Sigmoid colon (tissue), 4 donors: ENCODE measurements at regions not wholly inside any gene's neighbourhood (a gene's known extent, or its start where the extent isn't known, plus 50 kb on each side); places are given as distances from the start of the nearest gene placed in this dataset.

ENCODE experiments used
- EP300 ChIP-seq, 4 donors: sonication (generic); formaldehyde crosslinking; IDR thresholded peaks; one replicate each; pipeline ENCODE4 v1.6.1; 2017; ENCODE audit warnings: antibody characterized with exemption in 4 of 4
- POLR2A ChIP-seq, 2 donors: fragments of 450-650 bp; IDR thresholded peaks; one replicate each; pipeline ENCODE4 v1.6.1; 2016; ENCODE audit warnings: antibody characterized with exemption in 2 of 2, mild to moderate bottlenecking in 2 of 2, moderate library complexity in 2 of 2
- POLR2AphosphoS5 ChIP-seq, 4 donors: sonication (generic); formaldehyde crosslinking; IDR thresholded peaks; one replicate each; pipeline ENCODE4 v1.6.1; 2017; ENCODE audit warnings: antibody characterized with exemption in 4 of 4
- TF ChIP-seq, protein P1 (sequence below), 4 experiments: fragments of 450-650 bp in 3 of 4; fragments of 200-600 bp in 1 of 4; IDR thresholded peaks; one replicate each; pipeline ENCODE4 v1.5.1; 2016 to 2019; ENCODE audit warnings: antibody characterized with exemption in 4 of 4, mild to moderate bottlenecking in 3 of 4, moderate library complexity in 2 of 4

- TF ChIP-seq, protein P1, sequence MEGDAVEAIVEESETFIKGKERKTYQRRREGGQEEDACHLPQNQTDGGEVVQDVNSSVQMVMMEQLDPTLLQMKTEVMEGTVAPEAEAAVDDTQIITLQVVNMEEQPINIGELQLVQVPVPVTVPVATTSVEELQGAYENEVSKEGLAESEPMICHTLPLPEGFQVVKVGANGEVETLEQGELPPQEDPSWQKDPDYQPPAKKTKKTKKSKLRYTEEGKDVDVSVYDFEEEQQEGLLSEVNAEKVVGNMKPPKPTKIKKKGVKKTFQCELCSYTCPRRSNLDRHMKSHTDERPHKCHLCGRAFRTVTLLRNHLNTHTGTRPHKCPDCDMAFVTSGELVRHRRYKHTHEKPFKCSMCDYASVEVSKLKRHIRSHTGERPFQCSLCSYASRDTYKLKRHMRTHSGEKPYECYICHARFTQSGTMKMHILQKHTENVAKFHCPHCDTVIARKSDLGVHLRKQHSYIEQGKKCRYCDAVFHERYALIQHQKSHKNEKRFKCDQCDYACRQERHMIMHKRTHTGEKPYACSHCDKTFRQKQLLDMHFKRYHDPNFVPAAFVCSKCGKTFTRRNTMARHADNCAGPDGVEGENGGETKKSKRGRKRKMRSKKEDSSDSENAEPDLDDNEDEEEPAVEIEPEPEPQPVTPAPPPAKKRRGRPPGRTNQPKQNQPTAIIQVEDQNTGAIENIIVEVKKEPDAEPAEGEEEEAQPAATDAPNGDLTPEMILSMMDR (IDR thresholded peaks at IDR 0.05): peak in 3 of 4 experiments; percentile 20 to 64 (median 41)
- TF ChIP-seq POLR2A (IDR thresholded peaks at IDR 0.05): no peak
- no peak for TF ChIP-seq EP300 (IDR thresholded peaks at IDR 0.05)
- no peak for TF ChIP-seq POLR2AphosphoS5 (IDR thresholded peaks at IDR 0.05)
Observed at GRCh38 chr16:51982715-51983680, 563.9 kb downstream of the TOX3 start.
